Memory B cell (primary cell): ENCODE measurements at regions not wholly inside any gene's neighbourhood (a gene's known extent, or its start where the extent isn't known, plus 50 kb on each side); places are given as distances from the start of the nearest gene placed in this dataset.

Experiments used
- ATAC-seq: fragments of 150-1000 bp; cut with Tn5 transposase; 2 replicates; pipeline ENCODE4 v1.10.0; 2021; ENCODE audit warnings: low read depth, mild to moderate bottlenecking, moderate library complexity
- DNase-seq, 2 donors: peaks; one replicate each; pipeline ENCODE4 v3.0.0; 2022; ENCODE audit warnings: low spot score in 2 of 2
- H3K27ac Mint-ChIP-seq: one replicate; pipeline ENCODE4 v1.8.0; 2022; ENCODE audit warnings: mild to moderate bottlenecking, moderate library complexity, mixed read lengths
- H3K27me3 Mint-ChIP-seq: one replicate; pipeline ENCODE4 v1.8.0; 2022; ENCODE audit warnings: mixed read lengths
- H3K36me3 Mint-ChIP-seq: one replicate; pipeline ENCODE4 v1.8.0; 2022; ENCODE audit warnings: mild to moderate bottlenecking, mixed read lengths
- H3K4me1 Mint-ChIP-seq: one replicate; pipeline ENCODE4 v1.8.0; 2022; ENCODE audit warnings: mixed read lengths
- H3K4me3 Mint-ChIP-seq: one replicate; pipeline ENCODE4 v1.8.0; 2022; ENCODE audit warnings: mild to moderate bottlenecking, moderate library complexity, mixed read lengths
- H3K9me3 Mint-ChIP-seq: one replicate; pipeline ENCODE4 v1.8.0; 2022; ENCODE audit warnings: mixed read lengths

GRCh38 chr1:187336441-187337168 is 507.9 kb downstream of the PLA2G4A start:
- ATAC-seq: no peak
- Mint-ChIP-seq H3K4me1 (no peaks in the 10 kb centered on the region), H3K36me3 (peaks cover 2% of the 10 kb centered on the region), H3K9me3 (peaks cover 6% of the 10 kb centered on the region), H3K27me3 (no peaks in the 10 kb centered on the region), H3K27ac (no peak overlapping the region), H3K4me3 (no peak overlapping the region)
- no peak for DNase-seq

GRCh38 chr1:187338762-187339412 is 510.1 kb downstream of the PLA2G4A start:
- H3K27ac Mint-ChIP-seq: no peak overlapping the region
- H3K9me3 Mint-ChIP-seq: peaks cover 3% of the 10 kb centered on the region
- no peaks in the 10 kb centered on the region for H3K4me1 Mint-ChIP-seq
- H3K4me3 Mint-ChIP-seq: no peak overlapping the region
- ATAC-seq (no peak), DNase-seq (no peak)
- H3K36me3 Mint-ChIP-seq: no peaks in the 10 kb centered on the region
- no peaks in the 10 kb centered on the region for H3K27me3 Mint-ChIP-seq

GRCh38 chr1:187342495-187342894 is 513.7 kb downstream of the PLA2G4A start:
- DNase-seq (no peak), ATAC-seq (no peak)
- Mint-ChIP-seq H3K27ac (no peak overlapping the region), H3K4me3 (no peak overlapping the region), H3K9me3 (peaks cover 2% of the 10 kb centered on the region), H3K27me3 (no peaks in the 10 kb centered on the region), H3K4me1 (no peaks in the 10 kb centered on the region), H3K36me3 (no peaks in the 10 kb centered on the region)

- ATAC-seq (no peak), DNase-seq (no peak)
- H3K27ac Mint-ChIP-seq: no peak overlapping the region
- no peaks in the 10 kb centered on the region for H3K4me1 Mint-ChIP-seq
- H3K36me3 Mint-ChIP-seq: no peaks in the 10 kb centered on the region
- H3K4me3 Mint-ChIP-seq: no peak overlapping the region
- H3K9me3 Mint-ChIP-seq: peaks cover 2% of the 10 kb centered on the region
- no peaks in the 10 kb centered on the region for H3K27me3 Mint-ChIP-seq
Observed at GRCh38 chr1:187374082-187374481, 545.3 kb downstream of the PLA2G4A start.

- Mint-ChIP-seq H3K9me3 (peaks cover 2% of the 10 kb centered on the region), H3K27me3 (no peaks in the 10 kb centered on the region), H3K4me3 (no peak overlapping the region), H3K36me3 (no peaks in the 10 kb centered on the region), H3K4me1 (no peaks in the 10 kb centered on the region), H3K27ac (no peak overlapping the region)
- ATAC-seq (no peak), DNase-seq (no peak)
Observed at GRCh38 chr1:187374742-187375141, 546.0 kb downstream of the PLA2G4A start.

- DNase-seq (no peak), ATAC-seq (no peak)
- Mint-ChIP-seq H3K4me3 (no peak overlapping the region), H3K36me3 (no peaks in the 10 kb centered on the region), H3K4me1 (no peaks in the 10 kb centered on the region), H3K27ac (no peak overlapping the region), H3K27me3 (no peaks in the 10 kb centered on the region), H3K9me3 (no peaks in the 10 kb centered on the region)
Observed at GRCh38 chr1:187383366-187383765, 554.6 kb downstream of the PLA2G4A start.

- no peak for ATAC-seq
- H3K27ac Mint-ChIP-seq: no peak overlapping the region
- H3K27me3 Mint-ChIP-seq: no peaks in the 10 kb centered on the region
- no peaks in the 10 kb centered on the region for H3K36me3 Mint-ChIP-seq
- H3K4me1 Mint-ChIP-seq: no peaks in the 10 kb centered on the region
- H3K9me3 Mint-ChIP-seq: no peaks in the 10 kb centered on the region
- H3K4me3 Mint-ChIP-seq: no peak overlapping the region
- no peak for DNase-seq
Observed at GRCh38 chr1:187384504-187384903, 555.8 kb downstream of the PLA2G4A start.

GRCh38 chr1:187390215-187390818 is 561.6 kb downstream of the PLA2G4A start:
- Mint-ChIP-seq H3K9me3 (no peaks in the 10 kb centered on the region), H3K4me1 (no peaks in the 10 kb centered on the region), H3K27me3 (no peaks in the 10 kb centered on the region), H3K27ac (no peak overlapping the region), H3K4me3 (no peak overlapping the region), H3K36me3 (no peaks in the 10 kb centered on the region)
- ATAC-seq (no peak), DNase-seq (no peak)

GRCh38 chr1:187396226-187396625 is 567.5 kb downstream of the PLA2G4A start:
- H3K9me3 Mint-ChIP-seq: peaks cover 9% of the 10 kb centered on the region
- no peak for ATAC-seq

GRCh38 chr1:187396929-187397796 is 568.4 kb downstream of the PLA2G4A start:
- H3K4me3 Mint-ChIP-seq: no peak overlapping the region
- H3K27me3 Mint-ChIP-seq: no peaks in the 10 kb centered on the region
- no peaks in the 10 kb centered on the region for H3K4me1 Mint-ChIP-seq
- no peak for DNase-seq
- ATAC-seq: no peak
- no peak overlapping the region for H3K27ac Mint-ChIP-seq
- H3K9me3 Mint-ChIP-seq: peaks cover 9% of the 10 kb centered on the region
- no peaks in the 10 kb centered on the region for H3K36me3 Mint-ChIP-seq

More at GRCh38 chr1:187396226-187396625, 567.5 kb downstream of the PLA2G4A start:
- Mint-ChIP-seq H3K27ac (no peak overlapping the region), H3K4me3 (no peak overlapping the region), H3K27me3 (no peaks in the 10 kb centered on the region), H3K36me3 (no peaks in the 10 kb centered on the region), H3K4me1 (no peaks in the 10 kb centered on the region)
- DNase-seq: no peak

GRCh38 chr1:187408212-187409004 is 579.7 kb downstream of the PLA2G4A start:
- H3K4me3 Mint-ChIP-seq: no peak overlapping the region

GRCh38 chr1:187409341-187409740 is 580.6 kb downstream of the PLA2G4A start:
- H3K9me3 Mint-ChIP-seq: peaks cover 4% of the 10 kb centered on the region
- H3K36me3 Mint-ChIP-seq: no peaks in the 10 kb centered on the region
- H3K4me1 Mint-ChIP-seq: no peaks in the 10 kb centered on the region
- DNase-seq (no peak), ATAC-seq (no peak)
- H3K4me3 Mint-ChIP-seq: no peak overlapping the region
- H3K27ac Mint-ChIP-seq: no peak overlapping the region
- no peaks in the 10 kb centered on the region for H3K27me3 Mint-ChIP-seq

More at GRCh38 chr1:187408212-187409004, 579.7 kb downstream of the PLA2G4A start:
- Mint-ChIP-seq H3K4me1 (no peaks in the 10 kb centered on the region), H3K27me3 (no peaks in the 10 kb centered on the region), H3K27ac (no peak overlapping the region), H3K9me3 (peaks cover 4% of the 10 kb centered on the region), H3K36me3 (no peaks in the 10 kb centered on the region)
- ATAC-seq (no peak), DNase-seq (no peak)

GRCh38 chr1:187411118-187411517 is 582.4 kb downstream of the PLA2G4A start:
- Mint-ChIP-seq H3K9me3 (peaks cover 4% of the 10 kb centered on the region), H3K36me3 (no peaks in the 10 kb centered on the region), H3K4me3 (no peak overlapping the region), H3K27ac (no peak overlapping the region), H3K27me3 (no peaks in the 10 kb centered on the region), H3K4me1 (no peaks in the 10 kb centered on the region)
- no peak for DNase-seq
- no peak for ATAC-seq
